ENCODE measurements at regions not wholly inside any gene's neighbourhood (a gene's known extent, or its start where the extent isn't known, plus 50 kb on each side); places are given as distances from the start of the nearest gene placed in this dataset.

DNA sequence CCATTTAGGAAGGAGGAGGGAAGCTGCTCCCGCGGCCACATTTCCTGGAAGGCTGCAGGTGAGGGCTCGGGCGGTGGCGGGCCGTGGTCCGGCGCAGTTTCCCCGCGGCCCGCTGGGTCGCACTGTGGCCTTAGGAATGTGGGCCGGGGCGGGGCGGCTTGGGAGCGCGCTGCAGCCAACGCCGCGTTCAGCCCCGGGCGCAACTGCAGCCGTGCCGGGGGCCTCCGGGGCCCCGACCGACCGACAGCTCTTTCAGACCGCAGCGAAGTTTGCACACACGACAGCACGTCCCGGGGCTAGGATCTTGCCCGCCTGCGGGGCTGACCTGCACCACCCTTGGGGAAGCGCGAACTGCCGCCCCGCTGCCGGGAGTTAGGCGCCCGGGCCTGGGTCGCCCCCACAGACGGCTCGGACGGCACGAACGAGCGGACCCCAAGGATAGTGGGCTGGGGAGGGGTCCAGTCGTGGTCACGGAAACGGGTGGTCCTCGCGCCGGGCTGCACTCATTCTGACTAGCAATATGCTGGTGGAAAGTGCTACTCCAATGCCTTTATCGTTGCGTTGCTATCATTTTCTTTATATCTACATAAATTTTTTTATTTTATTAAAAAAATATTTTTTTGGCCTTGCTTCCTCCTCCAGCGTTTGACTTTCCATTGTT lies 69.9 kb upstream of the DLX2 start:
- Histone ChIP-seq H3K79me2 (ENCODE audit: insufficient read depth, low read length) (no peaks in the 10 kb centered on the region), H4K20me1 (ENCODE audit: insufficient read depth) (no peaks in the 10 kb centered on the region), H3K27ac (ENCODE audit: low read depth, low read length) (no peak overlapping the region; the same call in 1 of the 2 replicates), H3K9me2 (ENCODE audit: insufficient read depth) (no peaks in the 10 kb centered on the region), H3K4me2 (ENCODE audit: low read length) (peak overlapping the region; percentile 95), H2AFZ (ENCODE audit: low read depth, low read length, poor library complexity, severe bottlenecking) (peak overlapping the region; percentile 86), H3K4me1 (ENCODE audit: control insufficient read depth in 1 of 2, insufficient read depth in 2 of 2, low read length in 2 of 2) (peaks cover 5 to 13% of the 10 kb centered on the region in 2 experiments), H3K4me3 (replicated peaks in 1 of 2; ENCODE audit: low read depth in 1 of 2, low read length in 2 of 2) (peak overlapping the region; percentile 47 to 63), H3K27me3 (ENCODE audit: insufficient read depth, low read length) (no peaks in the 10 kb centered on the region), H3K9me3 (ENCODE audit: control insufficient read depth in 1 of 2, insufficient read depth in 1 of 2, low read depth in 1 of 2, low read length in 2 of 2) (no peaks in the 10 kb centered on the region), H3K9ac (ENCODE audit: low read length) (peak overlapping the region; percentile 56), H3K36me3 (ENCODE audit: control insufficient read depth in 1 of 2, insufficient read depth in 2 of 2, low read length in 2 of 2) (no peaks in the 10 kb centered on the region)
- peak; percentile 100 for ATAC-seq
- TF ChIP-seq, protein P1, sequence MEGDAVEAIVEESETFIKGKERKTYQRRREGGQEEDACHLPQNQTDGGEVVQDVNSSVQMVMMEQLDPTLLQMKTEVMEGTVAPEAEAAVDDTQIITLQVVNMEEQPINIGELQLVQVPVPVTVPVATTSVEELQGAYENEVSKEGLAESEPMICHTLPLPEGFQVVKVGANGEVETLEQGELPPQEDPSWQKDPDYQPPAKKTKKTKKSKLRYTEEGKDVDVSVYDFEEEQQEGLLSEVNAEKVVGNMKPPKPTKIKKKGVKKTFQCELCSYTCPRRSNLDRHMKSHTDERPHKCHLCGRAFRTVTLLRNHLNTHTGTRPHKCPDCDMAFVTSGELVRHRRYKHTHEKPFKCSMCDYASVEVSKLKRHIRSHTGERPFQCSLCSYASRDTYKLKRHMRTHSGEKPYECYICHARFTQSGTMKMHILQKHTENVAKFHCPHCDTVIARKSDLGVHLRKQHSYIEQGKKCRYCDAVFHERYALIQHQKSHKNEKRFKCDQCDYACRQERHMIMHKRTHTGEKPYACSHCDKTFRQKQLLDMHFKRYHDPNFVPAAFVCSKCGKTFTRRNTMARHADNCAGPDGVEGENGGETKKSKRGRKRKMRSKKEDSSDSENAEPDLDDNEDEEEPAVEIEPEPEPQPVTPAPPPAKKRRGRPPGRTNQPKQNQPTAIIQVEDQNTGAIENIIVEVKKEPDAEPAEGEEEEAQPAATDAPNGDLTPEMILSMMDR (IDR thresholded peaks at IDR 0.05 in 2 of 3, conservative IDR thresholded peaks at IDR 0.05 in 1 of 3; ENCODE audit: borderline replicate concordance in 1 of 3, insufficient read depth in 1 of 3, low read depth in 2 of 3, low read length in 2 of 3): peak; percentile 73 to 86 (median 79)
- TF ChIP-seq JUND (IDR thresholded peaks at IDR 0.05): no peak
- TF ChIP-seq, protein P2, sequence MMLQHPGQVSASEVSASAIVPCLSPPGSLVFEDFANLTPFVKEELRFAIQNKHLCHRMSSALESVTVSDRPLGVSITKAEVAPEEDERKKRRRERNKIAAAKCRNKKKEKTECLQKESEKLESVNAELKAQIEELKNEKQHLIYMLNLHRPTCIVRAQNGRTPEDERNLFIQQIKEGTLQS (IDR thresholded peaks at IDR 0.05): no peak
- no peak for TF ChIP-seq EGR1 (IDR thresholded peaks at IDR 0.05; ENCODE audit: low read depth)
- TF ChIP-seq POLR2AphosphoS5 (IDR thresholded peaks at IDR 0.05; ENCODE audit: low read depth, low read length): no peak
- TF ChIP-seq EZH2 (IDR thresholded peaks at IDR 0.05): no peak
- TF ChIP-seq POLR2A (IDR thresholded peaks at IDR 0.05; ENCODE audit: borderline replicate concordance, extremely low read depth, insufficient read depth, insufficient read length): no peak
- TF ChIP-seq, protein P3, sequence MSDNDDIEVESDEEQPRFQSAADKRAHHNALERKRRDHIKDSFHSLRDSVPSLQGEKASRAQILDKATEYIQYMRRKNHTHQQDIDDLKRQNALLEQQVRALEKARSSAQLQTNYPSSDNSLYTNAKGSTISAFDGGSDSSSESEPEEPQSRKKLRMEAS (IDR thresholded peaks at IDR 0.05): no peak
- TF ChIP-seq EZH2phosphoT487 (IDR thresholded peaks at IDR 0.05; ENCODE audit: borderline replicate concordance): no peak
- TF ChIP-seq TCF7L2 (IDR thresholded peaks at IDR 0.05; ENCODE audit: borderline replicate concordance, extremely low read depth, insufficient read depth, insufficient read length): no peak
- no peak for TF ChIP-seq CBX3 (IDR thresholded peaks at IDR 0.05; ENCODE audit: low read depth)
- TF ChIP-seq ELF1 (IDR thresholded peaks at IDR 0.05; ENCODE audit: borderline replicate concordance, low read depth): no peak
- TF ChIP-seq FOSL1 (IDR thresholded peaks at IDR 0.05; ENCODE audit: low read depth): no peak
- peak; percentile 97 for TF ChIP-seq RAD21 (IDR thresholded peaks at IDR 0.05; ENCODE audit: low read depth)
- no peak for TF ChIP-seq SRF (IDR thresholded peaks at IDR 0.05; ENCODE audit: low read depth)
- no peak for TF ChIP-seq ZNF274 (IDR thresholded peaks at IDR 0.05; ENCODE audit: low read depth, low read length)
- TF ChIP-seq SIN3A (IDR thresholded peaks at IDR 0.05; ENCODE audit: low read depth): no peak
- TF ChIP-seq CEBPB (IDR thresholded peaks at IDR 0.05; ENCODE audit: low read depth): no peak
- TF ChIP-seq YY1 (IDR thresholded peaks at IDR 0.05; ENCODE audit: extremely low read depth, insufficient replicate concordance, low read depth, low read length): no peak
- TF ChIP-seq ZFX (IDR thresholded peaks at IDR 0.05): peak; percentile 40; the same call in 1 of the 2 replicates
- intact Hi-C loops (cut with micrococcal nuclease): loop anchor here (1.0 to 2.0 kb wide), 2 partner anchors 293 to 538 kb away; no protein-coding TSS in a partner anchor
- peak; percentile 33 for DNase-seq (ENCODE audit: low read depth, low spot score)
- RAD21 ChIA-PET (ENCODE audit: low non-redundant PET in 1 of 2, low total read pairs in 2 of 2, uncharacterized antibody in 2 of 2, unreplicated experiment in 2 of 2): interaction anchor here (0.6 to 2.3 kb wide), 7 partner anchors 46 to 521 kb away, joined by 3 to 9 read pairs (median 4); partner anchors contain the start of gene DLX2 (in 1 of the 2)
- no TSS peak for BruUV-seq (replicated peaks)
- POLR2A ChIA-PET: interaction anchor here (1.8 kb wide), 1 partner anchor 289 kb away, joined by 8 read pairs; no protein-coding TSS in a partner anchor
- CTCF ChIA-PET: interaction anchor here (0.7 to 6.8 kb wide), 11 partner anchors 46 to 538 kb away, joined by 3 to 73 read pairs (median 3); no protein-coding TSS in a partner anchor

Measured in HCT116 (cell line).